T-helper 17 cell (primary cell): ENCODE measurements at regions not wholly inside any gene's neighbourhood (a gene's known extent, or its start where the extent isn't known, plus 50 kb on each side); places are given as distances from the start of the nearest gene placed in this dataset.

ENCODE experiments used
- ATAC-seq: fragments of 150-1000 bp; cut with Tn5 transposase; 2 replicates; pipeline ENCODE4 v1.10.0; 2021; ENCODE audit warnings: mild to moderate bottlenecking, moderate library complexity
- DNase-seq, 3 donors: peaks; one replicate each; pipeline versions ENCODE4 v3.0.0 to v3.0.0-alpha.2; 2020 to 2021
- H3K9me3 ChIP-seq: one replicate; pipeline ENCODE4 v1.7.0; 2013; ENCODE audit warnings: low read length, mild to moderate bottlenecking; ENCODE audit not compliant: control insufficient read depth, poor library complexity, severe bottlenecking
- H3K27ac Mint-ChIP-seq: one replicate; pipeline ENCODE4 v1.8.0; 2022; ENCODE audit warnings: mild to moderate bottlenecking, moderate library complexity, mixed read lengths
- H3K27me3 Mint-ChIP-seq: one replicate; pipeline ENCODE4 v1.8.0; 2022; ENCODE audit warnings: mixed read lengths
- H3K36me3 Mint-ChIP-seq: one replicate; pipeline ENCODE4 v1.8.0; 2022; ENCODE audit warnings: low read depth, mixed read lengths
- H3K4me1 Mint-ChIP-seq: one replicate; pipeline ENCODE4 v1.8.0; 2022; ENCODE audit warnings: mild to moderate bottlenecking, mixed read lengths
- H3K4me3 Mint-ChIP-seq: one replicate; pipeline ENCODE4 v1.8.0; 2022; ENCODE audit warnings: mild to moderate bottlenecking, moderate library complexity, mixed read lengths

GRCh38 chr4:184269879-184270430, 52.3 kb upstream of the ENPP6 start:
- Mint-ChIP-seq H3K36me3 (peaks cover 4% of the 10 kb centered on the region), H3K27ac (no peak overlapping the region), H3K4me3 (peak overlapping the region; percentile 9), H3K4me1 (peaks cover 28% of the 10 kb centered on the region), H3K27me3 (no peaks in the 10 kb centered on the region)
- no peak for ATAC-seq
- no peaks in the 10 kb centered on the region for H3K9me3 ChIP-seq
- DNase-seq: no peak

GRCh38 chr4:184268584-184269160, 51.0 kb upstream of the ENPP6 start:
- ATAC-seq (no peak), DNase-seq (no peak)
- peaks cover 31% of the 10 kb centered on the region for H3K4me1 Mint-ChIP-seq
- H3K27me3 Mint-ChIP-seq: no peaks in the 10 kb centered on the region
- H3K27ac Mint-ChIP-seq: peak overlapping the region; percentile 92
- H3K9me3 ChIP-seq: no peaks in the 10 kb centered on the region
- peaks cover 4% of the 10 kb centered on the region for H3K36me3 Mint-ChIP-seq
- peak overlapping the region; percentile 88 for H3K4me3 Mint-ChIP-seq

GRCh38 chr4:184267673-184268583, 50.3 kb upstream of the ENPP6 start:
- DNase-seq (peak; percentile 25 to 41 (median 35)), ATAC-seq (peak; percentile 79)
- Mint-ChIP-seq H3K27ac (peak overlapping the region; percentile 92), H3K4me3 (peak overlapping the region; percentile 88), H3K27me3 (no peaks in the 10 kb centered on the region), H3K4me1 (peaks cover 31% of the 10 kb centered on the region), H3K36me3 (peaks cover 4% of the 10 kb centered on the region)
- H3K9me3 ChIP-seq: no peaks in the 10 kb centered on the region
